ENCODE measurements at regions not wholly inside any gene's neighbourhood (a gene's known extent, or its start where the extent isn't known, plus 50 kb on each side); places are given as distances from the start of the nearest gene placed in this dataset.
"Not testable (repeated sequence)": the region's sequence is repeated elsewhere in the genome, so short reads cannot be mapped to it uniquely, and the experiment has no call there.

DNA sequence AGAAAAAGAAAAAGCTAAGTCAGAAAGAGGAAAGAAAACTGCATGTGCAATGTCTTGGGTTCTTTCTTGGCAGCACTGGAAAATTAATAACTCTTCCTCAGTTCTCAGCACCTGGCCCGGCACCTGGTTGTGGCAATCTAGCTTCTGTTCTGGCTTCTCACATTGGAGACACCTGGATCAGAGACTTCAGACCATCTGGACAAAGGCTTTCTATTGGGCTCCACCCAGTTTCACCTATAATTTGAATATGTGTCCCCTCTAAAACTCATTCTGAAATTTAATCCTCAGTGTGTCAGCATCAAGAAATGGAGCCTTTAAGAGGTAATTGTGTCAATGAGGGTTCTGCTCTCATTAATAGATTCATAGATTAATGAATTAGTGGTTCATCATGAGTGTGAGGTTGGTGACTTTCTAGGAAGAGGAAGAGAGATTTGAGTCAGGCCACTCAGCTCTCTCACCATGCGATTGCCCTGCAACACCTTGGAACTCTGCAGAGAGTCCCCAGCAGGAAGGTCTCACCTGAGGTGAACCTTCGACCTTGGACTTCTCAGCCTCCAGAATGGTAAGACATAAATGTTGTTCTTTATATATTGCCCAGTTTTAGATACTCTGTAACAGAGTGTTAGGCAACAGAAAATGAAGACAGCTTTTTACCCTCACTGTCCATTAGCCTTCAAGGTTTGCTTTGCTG, 679.9 kb downstream of the NTRK3 start:
- no peak for DNase-seq

DNA sequence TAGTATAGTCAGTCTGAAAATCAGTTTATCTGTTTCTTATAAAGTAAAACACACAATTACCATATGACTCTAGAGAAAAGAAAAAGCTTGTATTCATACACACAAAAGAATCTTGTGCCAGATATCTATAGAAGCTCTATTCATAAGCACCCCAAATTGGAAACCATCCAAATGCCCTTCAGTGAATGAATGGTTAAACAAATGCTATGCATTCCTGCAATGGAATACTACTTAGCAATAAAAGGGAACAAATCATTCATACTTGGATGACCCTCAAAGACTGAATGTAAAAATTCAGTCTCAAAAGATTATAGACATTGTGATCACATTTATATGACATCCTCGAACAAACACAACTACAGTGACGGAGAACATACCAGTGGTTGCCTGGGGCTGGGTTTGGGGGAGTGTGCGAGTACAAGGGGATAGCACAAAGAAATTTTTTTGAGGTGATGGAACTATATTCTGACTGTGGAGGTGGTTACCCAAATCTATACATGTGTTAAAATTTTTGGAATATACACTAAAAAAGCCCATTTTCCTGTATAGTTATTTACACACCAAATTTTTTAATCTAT, 680.6 kb downstream of the NTRK3 start:
- no peak for DNase-seq

DNA sequence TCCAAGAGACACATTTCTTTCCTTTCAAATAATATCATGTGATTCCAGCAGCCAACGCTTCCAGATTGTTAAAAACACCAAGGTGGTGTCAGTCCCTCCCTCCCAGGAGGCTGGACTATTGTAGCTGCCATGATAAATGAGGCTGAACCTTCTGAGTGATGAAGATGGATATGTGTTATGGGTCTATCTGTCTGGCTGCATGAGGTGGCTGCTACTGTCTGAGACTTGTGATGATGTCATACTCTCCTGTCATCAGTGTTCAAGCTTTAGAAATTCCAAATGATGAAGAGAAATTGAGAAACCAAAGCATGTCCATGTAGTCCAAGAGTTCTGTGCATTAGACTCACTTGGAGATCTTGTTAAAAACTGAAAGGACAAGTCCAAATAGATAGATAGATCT, 683.0 kb downstream of the NTRK3 start:
- no peak for DNase-seq

DNA sequence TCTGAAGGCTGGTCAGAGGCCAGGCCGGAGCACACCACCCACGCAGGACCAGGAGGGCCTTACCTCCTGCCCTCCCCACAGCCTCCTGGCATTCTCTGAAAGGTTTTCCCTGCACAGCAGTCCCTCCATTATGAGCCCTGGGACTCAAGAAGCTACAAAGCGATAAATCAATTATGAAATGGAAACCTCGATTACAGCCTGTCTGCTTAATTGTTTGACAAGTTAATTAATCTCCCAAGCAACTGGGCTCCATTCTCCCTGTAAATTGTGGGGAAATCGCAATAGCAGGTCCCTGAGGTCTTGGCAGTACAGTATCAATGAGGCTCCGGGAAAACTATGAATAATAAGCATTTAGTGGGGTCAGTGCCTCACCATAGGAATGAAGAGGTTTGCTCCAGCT, 683.5 kb downstream of the NTRK3 start:
- DNase-seq, result no peak

DNA sequence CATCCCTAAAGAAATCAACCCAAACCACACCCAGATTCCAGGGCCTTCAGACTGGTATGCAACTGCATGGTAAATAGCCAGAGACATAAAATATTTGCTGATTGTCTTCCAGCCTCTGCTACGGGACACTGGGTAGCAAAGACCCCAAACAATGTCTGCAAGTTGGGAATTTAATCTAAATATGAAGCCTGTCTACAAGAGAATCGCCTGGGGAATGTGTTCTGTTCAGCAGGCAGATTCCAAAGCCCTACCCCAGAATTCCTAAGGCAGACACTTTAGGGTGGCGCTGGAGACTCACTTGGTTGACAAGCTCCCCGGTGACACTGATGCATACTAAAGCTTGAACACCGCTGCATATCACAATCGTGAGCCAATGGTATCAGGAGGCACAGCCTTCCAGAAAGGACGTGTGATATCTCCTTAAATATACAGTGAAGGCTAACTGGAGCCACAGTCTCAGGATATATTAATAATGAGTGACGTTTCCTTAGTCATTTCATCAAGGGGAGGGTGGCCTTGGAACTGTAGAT, 684.1 kb downstream of the NTRK3 start:
- no peak for DNase-seq

DNA sequence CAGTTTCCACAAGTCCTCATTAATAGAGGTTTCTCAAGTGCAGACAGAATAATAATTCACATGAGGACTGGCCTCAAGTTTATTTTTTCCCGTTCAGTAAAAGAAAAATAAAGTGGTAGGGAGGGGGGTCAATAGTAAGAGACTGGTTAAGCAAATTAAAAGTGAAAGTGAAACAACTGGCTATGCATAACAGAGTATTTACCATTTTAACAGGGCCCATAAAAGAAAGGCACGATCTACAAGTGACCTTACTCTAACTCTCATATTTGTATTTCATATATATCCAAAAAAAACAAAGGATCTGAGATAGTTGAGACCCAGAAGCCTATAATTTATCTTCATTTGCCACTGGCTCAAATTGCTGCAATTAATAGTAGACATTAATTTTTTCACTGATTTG, 686.3 kb downstream of the NTRK3 start:
- no peak for DNase-seq

DNA sequence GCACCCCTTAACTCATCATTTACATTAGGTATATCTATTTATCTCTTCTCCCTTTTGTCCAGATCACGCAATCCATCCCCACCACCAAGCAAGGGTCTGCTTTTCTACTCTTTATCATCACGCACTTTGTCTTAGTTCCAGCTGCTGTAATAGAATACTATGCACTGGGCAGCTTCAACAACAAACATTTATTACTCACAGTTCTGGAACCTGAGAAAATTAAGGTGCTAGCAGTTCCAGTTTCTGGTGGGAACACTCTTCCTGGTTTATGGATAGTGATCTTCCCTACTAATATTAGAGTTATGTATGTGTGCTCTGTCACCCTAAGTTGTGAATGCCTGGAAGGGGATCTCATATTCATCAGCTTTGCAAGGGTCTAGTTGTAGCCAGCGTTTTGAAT, 687.0 kb downstream of the NTRK3 start:
- DNase-seq, result no peak

DNA sequence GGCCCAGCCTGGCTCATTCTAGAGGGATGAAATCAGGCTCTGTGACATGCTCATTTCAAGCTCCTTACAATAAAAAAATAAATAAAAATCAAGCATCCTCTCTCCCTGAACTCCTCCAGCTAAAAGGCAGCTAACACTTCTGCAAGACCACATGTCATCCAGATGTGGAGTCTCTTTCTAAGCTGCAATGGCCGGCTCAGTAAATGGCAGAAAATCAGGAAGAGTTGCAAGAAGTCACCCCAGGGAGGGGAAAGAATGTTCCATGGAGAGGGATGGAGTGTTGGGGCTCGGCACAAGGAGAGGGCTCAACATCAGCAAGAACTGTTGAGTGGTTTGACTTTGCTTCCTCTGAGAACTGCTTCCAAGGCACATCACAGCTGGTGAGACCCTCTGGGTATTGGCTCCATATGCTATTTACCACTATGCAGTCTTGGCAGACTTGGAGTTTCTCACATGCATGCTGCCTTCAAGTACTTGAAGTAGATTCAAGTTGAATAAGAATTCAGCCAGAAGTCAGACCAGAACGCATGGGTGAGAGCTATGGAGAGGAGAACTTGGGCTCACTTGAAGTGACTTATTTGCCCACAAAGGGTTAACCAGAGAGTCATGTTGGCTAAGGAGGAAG, 689.0 kb downstream of the NTRK3 start:
- DNase-seq, result no peak

DNA sequence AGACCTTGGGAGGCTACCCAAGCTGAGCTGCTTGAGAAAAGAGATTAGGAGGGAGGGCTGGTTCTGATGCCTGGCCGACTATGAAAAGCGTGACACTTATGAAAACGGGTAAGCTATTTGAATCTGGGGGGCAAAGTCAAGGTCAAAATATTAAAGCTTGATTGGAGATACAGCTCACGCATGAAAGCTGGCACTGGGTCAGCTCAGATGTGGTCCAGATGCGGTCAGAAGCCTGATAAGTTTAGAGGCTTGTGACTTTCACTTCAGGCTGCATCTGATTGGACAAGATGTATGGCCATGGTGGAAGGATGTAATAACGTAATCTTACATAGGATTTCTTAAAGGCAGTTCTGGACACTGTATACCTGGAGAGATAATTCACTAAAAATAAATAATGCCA, 690.3 kb downstream of the NTRK3 start:
- no peak for DNase-seq

DNA sequence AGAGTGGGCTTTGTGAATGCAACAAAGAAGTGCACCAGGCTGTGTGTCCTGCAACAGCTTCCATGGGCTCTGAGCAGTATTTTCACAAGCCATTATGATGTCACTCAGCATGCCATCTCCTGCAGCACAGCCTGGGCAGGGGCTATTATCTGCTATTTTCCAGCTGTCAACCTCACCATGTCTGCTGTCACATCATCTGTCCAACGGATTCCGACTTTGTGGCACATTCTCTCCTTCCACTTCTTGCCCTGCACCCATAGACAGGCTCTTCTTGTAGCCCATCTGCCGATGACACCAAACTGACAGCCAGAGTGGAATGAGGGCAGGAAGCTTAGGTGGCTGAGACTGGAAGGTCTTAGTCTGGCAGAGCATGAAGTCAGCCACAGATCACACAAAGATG, 691.9 kb downstream of the NTRK3 start:
- no peak for DNase-seq

DNA sequence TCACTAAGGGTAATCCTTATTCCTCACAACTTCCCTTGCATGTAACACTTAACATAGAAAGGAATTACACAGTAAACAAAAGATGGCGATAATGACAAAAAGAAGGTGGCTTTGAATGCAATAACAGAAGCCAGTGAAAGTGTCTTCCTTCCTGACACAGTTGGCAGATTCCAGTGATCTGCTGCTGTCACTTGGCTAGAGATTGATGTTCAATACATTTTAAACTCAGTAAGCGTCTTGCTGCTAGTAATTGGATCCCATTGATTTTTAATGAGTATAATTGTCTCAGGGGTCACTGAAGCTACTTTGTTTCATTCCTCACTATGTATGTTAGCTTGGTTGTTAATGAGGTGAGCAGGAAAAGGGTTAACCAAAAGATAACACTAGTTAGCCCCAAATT, 692.7 kb downstream of the NTRK3 start:
- DNase-seq, result no peak

DNA sequence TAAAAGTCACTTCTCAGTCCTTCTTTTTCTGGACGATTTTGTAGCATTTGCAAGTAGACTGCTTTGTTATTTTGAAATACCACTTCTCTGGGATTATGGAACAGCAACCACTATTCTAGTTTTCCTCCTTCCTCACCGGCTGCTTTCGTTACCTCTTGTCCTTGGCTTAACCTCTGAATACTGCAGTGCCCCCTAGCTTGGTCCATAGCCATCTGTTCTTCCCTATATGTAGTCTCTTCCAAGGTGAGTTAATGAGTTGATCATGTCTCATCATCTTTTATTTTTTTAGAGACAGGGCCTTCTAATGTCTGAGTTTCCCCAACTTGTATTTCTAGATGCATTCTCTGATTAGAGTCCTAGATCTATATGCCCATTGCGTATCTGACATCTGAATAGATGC, 694.3 kb downstream of the NTRK3 start:
- no peak for DNase-seq

DNA sequence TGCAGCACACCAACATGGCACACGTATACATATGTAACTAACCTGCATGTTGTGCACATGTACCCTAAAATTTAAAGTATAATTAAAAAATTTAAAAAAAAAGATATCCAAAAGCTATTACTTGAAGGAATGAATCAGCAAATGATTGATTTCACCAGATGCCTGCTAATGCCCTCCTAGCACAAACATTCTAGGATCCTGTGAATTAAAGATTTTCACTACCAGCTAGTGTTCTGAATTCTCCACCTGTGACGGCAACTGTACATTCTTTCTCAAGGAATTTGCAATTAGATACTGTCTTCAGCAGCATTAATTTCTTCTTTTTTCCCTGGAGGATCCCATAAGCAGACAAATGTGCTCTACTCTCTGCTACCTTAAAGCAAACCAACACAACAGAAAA, 694.9 kb downstream of the NTRK3 start:
- DNase-seq, result no peak

DNA sequence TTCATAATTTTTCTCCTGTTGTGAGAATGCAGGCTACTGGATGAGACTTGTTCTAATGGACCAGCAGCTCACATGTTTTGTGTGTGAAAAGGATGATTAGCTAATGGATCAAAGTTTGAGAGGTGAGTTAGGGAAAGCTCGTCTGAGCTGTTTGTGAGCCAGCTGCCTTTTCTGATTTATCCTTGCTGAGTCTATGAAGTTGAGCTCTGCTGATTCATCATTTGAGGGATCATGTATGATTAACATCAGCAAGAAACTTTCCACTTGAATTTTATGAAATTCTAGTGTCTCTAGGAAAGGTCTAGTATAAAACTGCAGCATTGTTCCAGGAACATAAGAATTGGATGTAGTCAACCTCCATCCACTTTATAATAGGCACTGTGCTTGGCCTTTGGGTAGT, 698.7 kb downstream of the NTRK3 start:
- DNase-seq, result no peak

DNA sequence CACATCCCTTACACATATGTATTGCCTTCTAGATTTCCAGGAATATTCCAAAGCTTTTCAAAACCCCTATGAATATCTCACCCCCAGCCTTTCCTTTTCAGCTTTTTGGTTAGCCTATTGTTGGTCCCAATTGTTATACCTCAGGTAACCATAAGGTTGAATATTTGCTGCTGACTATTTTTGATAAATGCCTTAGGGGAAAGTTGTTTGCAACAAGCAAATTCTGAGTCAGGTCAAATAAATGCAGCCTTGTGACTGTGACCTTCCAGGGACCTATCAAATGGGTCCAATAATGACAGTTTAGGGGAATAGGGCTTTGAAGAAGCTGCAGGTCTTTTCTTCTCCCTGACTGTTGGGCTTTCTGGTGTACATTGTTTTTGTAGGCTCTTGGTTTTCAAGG, 699.7 kb downstream of the NTRK3 start:
- no peak for DNase-seq

DNA sequence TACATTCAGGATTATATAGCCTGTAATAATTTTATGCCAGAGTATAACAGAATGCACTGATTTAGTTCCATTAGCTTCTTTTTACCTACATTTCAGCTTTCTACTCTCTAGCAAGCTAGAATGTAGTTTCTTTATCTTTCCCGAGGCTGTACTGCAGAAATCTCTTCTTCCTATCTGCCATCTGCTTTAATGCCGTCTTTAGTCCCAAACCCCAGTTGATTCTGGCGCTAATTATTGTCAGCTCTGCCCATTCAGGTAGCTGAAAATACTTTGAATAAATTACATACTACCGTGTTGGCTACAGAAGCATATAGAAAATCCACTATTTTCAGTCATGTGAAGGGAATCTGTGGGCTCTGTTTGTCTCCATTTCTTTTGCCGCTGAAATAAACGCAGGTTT, 706.7 kb downstream of the NTRK3 start:
- DNase-seq, result no peak

DNA sequence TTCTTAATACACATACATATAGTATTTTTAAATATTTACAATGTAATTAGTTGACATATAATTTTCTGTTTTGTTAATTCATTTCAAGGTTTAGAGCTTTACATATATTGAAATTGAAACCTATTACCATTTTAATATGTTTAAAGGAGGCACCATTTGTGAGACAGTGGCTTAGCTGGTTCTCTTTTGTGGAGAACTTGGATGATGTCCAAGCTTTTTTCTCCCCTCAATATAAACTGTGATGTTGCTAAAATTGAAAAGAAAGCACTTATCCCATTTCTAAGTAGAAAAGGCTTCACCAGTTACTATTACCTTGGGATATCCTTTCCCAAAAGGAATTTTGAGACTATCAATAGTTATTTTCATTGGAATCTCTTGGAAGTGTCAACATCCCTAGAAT, 707.2 kb downstream of the NTRK3 start:
- DNase-seq, result no peak

DNA sequence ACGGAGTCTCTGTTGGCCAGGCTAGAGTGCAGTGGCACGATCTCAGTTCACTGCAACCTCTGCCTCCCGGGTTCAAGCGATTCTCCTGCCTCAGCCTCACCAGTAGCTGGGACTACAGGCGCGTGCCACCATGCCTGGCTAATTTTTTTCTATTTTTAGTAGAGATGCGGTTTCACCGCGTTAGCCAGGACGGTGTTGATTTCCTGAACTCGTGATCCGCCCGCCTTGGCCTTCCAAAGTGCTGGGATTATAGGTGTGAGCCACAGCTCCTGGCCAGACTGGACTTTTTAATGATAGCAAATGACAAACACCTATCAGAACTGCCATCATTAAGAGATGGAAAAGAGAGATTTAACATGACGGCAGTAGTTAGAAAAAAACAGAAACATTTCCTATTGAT, 707.9 kb downstream of the NTRK3 start:
- not testable (repeated sequence) for DNase-seq

DNA sequence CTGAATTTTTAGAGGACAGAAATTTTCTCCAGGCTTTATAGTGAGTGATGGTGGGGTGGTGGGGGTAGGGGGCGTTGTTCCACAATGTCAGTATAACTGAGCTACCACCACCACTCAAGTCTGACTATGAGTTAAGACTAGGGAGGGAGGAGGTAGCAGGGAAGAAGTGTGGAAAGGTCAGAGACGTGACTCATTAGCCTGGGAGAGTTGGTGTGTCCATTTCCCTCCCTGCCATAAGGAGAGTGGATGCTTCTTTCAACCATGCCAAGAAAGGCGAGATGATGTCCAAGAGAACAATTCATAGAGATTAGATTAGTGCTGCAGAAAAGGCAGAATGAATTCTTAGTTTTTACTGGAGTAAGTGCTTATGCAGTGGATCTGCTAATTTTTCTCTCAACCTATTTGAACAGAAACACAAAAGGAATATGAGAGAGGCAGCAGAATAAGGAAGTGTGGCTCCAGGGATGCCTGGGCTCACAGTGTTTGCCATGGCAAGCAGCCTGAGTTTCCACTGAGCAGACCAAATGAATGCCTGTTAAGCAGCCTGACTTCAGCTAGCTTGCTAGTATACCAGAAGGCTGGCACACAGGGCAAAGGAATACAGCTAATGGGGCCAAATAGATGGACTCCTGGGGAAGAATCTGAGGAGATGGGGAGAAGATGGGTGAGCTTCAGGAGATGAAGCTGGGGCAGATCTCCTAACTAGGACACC, 708.9 kb downstream of the NTRK3 start:
- no peak for DNase-seq

DNA sequence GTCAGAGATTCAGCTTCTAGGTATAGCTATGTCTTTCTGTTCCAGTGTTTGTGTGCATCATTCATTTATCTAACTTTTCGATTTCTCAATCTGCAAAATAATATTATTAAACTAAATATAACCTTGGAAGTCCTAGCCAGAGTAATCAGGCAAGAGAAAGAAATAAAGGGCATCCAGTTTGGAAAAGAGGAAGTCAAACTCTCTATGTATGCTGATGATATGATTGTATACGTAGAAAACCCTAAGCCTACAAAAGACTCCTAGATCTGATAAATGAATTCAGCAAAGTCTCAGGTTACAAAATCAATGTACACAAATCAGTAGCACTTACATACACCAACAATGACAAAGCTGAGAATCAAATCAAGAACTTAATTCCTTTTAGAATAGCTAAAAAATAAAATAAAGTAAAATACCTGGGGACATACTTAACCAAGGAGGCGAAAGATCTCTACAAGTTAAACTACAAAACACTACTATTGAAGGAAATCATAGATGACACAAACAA, 718.2 kb downstream of the NTRK3 start:
- DNase-seq, result no peak

DNA sequence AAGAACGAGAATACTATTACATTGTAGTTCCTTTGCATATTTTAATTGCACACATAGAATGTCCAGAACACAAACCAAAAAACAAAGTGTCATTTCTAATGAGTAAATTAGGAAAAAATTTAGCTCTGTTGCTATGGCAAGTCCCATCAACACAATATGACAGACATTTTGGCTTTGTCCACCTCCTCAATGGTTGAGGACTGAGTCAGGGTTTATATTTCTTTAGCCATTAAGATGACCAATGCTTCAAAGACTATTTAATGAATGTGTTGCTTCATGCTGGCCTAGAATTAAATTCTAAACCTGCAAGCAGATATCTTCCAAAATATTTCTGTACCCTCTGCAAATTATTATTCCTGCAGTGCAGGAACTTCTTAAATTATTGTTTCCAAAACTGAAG, 719.2 kb downstream of the NTRK3 start:
- DNase-seq, result no peak

DNA sequence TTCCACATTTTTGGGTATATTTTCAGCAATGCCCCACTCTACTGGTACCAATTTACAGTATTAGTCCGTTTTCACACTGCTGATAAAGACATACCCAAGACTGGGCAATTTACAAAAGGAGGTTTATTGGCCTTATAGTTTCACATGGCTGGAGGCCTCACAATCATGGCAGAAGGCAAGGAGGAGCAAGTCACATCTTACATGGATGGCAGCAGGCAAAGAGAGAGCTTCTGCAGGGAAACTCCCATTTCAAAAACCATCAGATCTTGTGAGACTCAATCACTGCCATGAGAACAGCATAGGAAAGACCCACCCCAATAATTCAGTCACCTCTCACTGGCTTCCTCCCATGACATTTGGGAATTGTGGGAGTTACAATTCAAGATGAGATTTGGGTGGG, 722.9 kb downstream of the NTRK3 start:
- DNase-seq, result not testable (repeated sequence)

DNA sequence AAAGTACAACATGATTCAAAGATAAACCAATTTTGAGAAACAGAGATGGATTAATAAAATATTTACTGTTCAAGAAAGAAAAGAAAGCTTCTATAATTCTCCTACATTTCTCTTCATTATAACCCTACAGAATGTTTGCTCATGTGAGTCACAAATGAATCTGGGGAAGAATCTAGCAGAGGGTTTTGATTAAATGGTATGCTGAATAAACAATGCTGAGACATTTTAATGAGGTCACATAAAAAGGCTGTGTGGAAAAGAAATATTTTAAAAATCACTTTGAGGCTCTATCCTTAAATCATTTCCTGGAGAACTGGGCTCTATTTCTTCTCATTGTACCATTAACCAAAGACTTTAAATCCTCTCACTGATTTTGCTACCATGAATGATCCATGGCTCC, 727.7 kb downstream of the NTRK3 start:
- no peak for DNase-seq

DNA sequence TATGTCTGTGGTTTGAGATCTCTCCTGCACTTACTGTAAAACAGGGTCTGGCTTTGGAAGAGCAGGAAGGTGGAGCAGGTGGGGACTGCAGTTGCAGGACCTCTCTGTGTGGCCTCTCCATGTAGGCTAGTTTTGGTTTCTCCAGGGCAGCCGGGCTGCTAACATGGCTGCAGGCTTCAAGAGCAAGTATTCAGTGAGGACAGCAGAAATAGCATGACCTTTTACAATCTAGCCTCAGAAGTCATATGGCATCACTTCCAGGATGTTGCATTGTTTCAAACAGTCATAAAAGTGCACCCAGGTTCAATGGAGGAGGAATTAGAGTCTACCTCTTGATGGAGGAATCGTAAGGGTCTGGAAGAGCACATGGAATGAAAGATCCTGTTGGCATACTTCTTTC, 728.7 kb downstream of the NTRK3 start:
- DNase-seq, result no peak
